ENCODE measurements at regions not wholly inside any gene's neighbourhood (a gene's known extent, or its start where the extent isn't known, plus 50 kb on each side); places are given as distances from the start of the nearest gene placed in this dataset.

DNA sequence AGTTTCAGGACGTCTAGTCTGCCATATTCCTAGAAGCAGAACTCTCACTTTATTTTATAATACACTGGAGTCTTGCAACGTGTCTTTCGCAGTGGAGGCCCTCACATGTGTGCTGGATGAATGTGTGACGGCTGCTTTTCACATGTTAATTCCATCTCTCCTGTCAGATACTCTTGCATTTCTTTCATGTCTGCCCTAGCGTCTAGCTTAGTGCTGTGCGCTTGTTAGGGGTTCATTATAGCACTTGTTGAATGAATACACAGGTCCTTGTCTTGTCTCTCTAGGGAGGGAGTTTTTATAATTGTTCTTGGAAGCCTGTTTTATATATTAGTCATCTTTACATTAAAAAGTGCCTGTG lies 94.4 kb downstream of the MAP3K8 start:
- TF ChIP-seq, protein P1, sequence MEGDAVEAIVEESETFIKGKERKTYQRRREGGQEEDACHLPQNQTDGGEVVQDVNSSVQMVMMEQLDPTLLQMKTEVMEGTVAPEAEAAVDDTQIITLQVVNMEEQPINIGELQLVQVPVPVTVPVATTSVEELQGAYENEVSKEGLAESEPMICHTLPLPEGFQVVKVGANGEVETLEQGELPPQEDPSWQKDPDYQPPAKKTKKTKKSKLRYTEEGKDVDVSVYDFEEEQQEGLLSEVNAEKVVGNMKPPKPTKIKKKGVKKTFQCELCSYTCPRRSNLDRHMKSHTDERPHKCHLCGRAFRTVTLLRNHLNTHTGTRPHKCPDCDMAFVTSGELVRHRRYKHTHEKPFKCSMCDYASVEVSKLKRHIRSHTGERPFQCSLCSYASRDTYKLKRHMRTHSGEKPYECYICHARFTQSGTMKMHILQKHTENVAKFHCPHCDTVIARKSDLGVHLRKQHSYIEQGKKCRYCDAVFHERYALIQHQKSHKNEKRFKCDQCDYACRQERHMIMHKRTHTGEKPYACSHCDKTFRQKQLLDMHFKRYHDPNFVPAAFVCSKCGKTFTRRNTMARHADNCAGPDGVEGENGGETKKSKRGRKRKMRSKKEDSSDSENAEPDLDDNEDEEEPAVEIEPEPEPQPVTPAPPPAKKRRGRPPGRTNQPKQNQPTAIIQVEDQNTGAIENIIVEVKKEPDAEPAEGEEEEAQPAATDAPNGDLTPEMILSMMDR (IDR thresholded peaks at IDR 0.05), result no peak
- TF ChIP-seq POLR2A (IDR thresholded peaks at IDR 0.05), result no peak
